ENCODE measurements at regions not wholly inside any gene's neighbourhood (a gene's known extent, or its start where the extent isn't known, plus 50 kb on each side); places are given as distances from the start of the nearest gene placed in this dataset.
"Not testable (repeated sequence)": the region's sequence is repeated elsewhere in the genome, so short reads cannot be mapped to it uniquely, and the experiment has no call there.

GRCh38 chr1:228648647-228649383 is 86.5 kb upstream of the RHOU start:
- Histone ChIP-seq H4K20me1 (ENCODE audit: insufficient read depth, low read depth, low read length) (no peaks in the 10 kb centered on the region), H3K27ac (ENCODE audit: low read length) (no peak overlapping the region), H3K9me2 (replicated peaks; ENCODE audit: insufficient read depth, low read length) (no peaks in the 10 kb centered on the region), H3K4me1 (ENCODE audit: low read length) (peaks cover 6% of the 10 kb centered on the region), H3K4me2 (ENCODE audit: low read depth, low read length, poor library complexity, severe bottlenecking) (no peak overlapping the region), H3K9me3 (ENCODE audit: low read length) (no peaks in the 10 kb centered on the region), H2AFZ (ENCODE audit: low read length) (no peak overlapping the region), H3K27me3 (ENCODE audit: low read length) (no peaks in the 10 kb centered on the region), H3K36me3 (ENCODE audit: insufficient read depth, low read length) (no peaks in the 10 kb centered on the region), H3K4me3 (ENCODE audit: low read length) (no peak overlapping the region), H3K79me2 (ENCODE audit: low read length) (no peaks in the 10 kb centered on the region), H3K9ac (ENCODE audit: low read length) (no peak overlapping the region)
- no peak for DNase-seq

DNA sequence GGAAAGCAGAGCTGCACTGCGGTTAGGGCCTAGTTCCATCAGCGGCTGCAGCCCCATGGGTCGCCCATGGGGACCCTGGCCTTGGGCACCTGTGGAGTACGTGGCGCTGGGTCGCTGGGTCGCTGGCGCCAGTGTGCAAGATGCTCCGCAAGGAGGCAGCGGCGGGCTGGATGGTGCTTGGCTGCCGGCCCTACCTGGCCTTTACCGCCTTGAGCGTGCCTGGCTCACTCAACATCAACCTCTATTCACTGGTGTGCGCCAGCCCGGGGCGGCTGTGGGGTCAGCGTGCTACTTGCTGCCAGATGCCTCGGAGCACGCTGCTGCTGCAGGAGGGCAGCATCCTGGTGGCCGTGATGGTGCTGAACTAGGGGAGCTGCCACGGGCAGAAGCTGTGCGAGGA is 85.1 kb upstream of the RHOU start:
- H3K9me2 ChIP-seq (replicated peaks; ENCODE audit: insufficient read depth, low read length), result no peaks in the 10 kb centered on the region
- H3K9me3 ChIP-seq (ENCODE audit: low read length), result no peaks in the 10 kb centered on the region
- no peaks in the 10 kb centered on the region for H3K36me3 ChIP-seq (ENCODE audit: insufficient read depth, low read length)
- no peak overlapping the region for H2AFZ ChIP-seq (ENCODE audit: low read length)
- DNase-seq, result peak; percentile 23
- H3K27ac ChIP-seq (ENCODE audit: low read length), result no peak overlapping the region
- H3K27me3 ChIP-seq (ENCODE audit: low read length), result no peaks in the 10 kb centered on the region
- H3K4me2 ChIP-seq (ENCODE audit: low read depth, low read length, poor library complexity, severe bottlenecking), result no peak overlapping the region
- no peak overlapping the region for H3K9ac ChIP-seq (ENCODE audit: low read length)
- peaks cover 6% of the 10 kb centered on the region for H3K4me1 ChIP-seq (ENCODE audit: low read length)
- no peaks in the 10 kb centered on the region for H4K20me1 ChIP-seq (ENCODE audit: insufficient read depth, low read depth, low read length)
- no peak overlapping the region for H3K4me3 ChIP-seq (ENCODE audit: low read length)
- H3K79me2 ChIP-seq (ENCODE audit: low read length), result no peaks in the 10 kb centered on the region

- H3K9me3 ChIP-seq (ENCODE audit: low read length), result no peaks in the 10 kb centered on the region
- peak; percentile 34 for DNase-seq
- H3K9me2 ChIP-seq (replicated peaks; ENCODE audit: insufficient read depth, low read length), result no peaks in the 10 kb centered on the region
- peaks cover 6% of the 10 kb centered on the region for H3K4me1 ChIP-seq (ENCODE audit: low read length)
- no peaks in the 10 kb centered on the region for H3K36me3 ChIP-seq (ENCODE audit: insufficient read depth, low read length)
- H4K20me1 ChIP-seq (ENCODE audit: insufficient read depth, low read depth, low read length), result no peaks in the 10 kb centered on the region
- H3K9ac ChIP-seq (ENCODE audit: low read length), result no peak overlapping the region
- no peak overlapping the region for H2AFZ ChIP-seq (ENCODE audit: low read length)
- no peaks in the 10 kb centered on the region for H3K27me3 ChIP-seq (ENCODE audit: low read length)
- no peak overlapping the region for H3K27ac ChIP-seq (ENCODE audit: low read length)
- no peak overlapping the region for H3K4me3 ChIP-seq (ENCODE audit: low read length)
- no peaks in the 10 kb centered on the region for H3K79me2 ChIP-seq (ENCODE audit: low read length)
- H3K4me2 ChIP-seq (ENCODE audit: low read depth, low read length, poor library complexity, severe bottlenecking), result no peak overlapping the region
Observed at GRCh38 chr1:228650946-228651345, 84.3 kb upstream of the RHOU start.

GRCh38 chr1:228652116-228652515 is 83.2 kb upstream of the RHOU start:
- Histone ChIP-seq H3K9me3 (ENCODE audit: low read length) (no peaks in the 10 kb centered on the region), H3K36me3 (ENCODE audit: insufficient read depth, low read length) (no peaks in the 10 kb centered on the region), H3K27me3 (ENCODE audit: low read length) (no peaks in the 10 kb centered on the region), H2AFZ (ENCODE audit: low read length) (no peak overlapping the region), H3K27ac (ENCODE audit: low read length) (no peak overlapping the region), H3K9me2 (replicated peaks; ENCODE audit: insufficient read depth, low read length) (no peaks in the 10 kb centered on the region), H3K79me2 (ENCODE audit: low read length) (no peaks in the 10 kb centered on the region), H3K4me1 (ENCODE audit: low read length) (peaks cover 4% of the 10 kb centered on the region), H3K4me3 (ENCODE audit: low read length) (no peak overlapping the region), H4K20me1 (ENCODE audit: insufficient read depth, low read depth, low read length) (no peaks in the 10 kb centered on the region), H3K4me2 (ENCODE audit: low read depth, low read length, poor library complexity, severe bottlenecking) (no peak overlapping the region), H3K9ac (ENCODE audit: low read length) (no peak overlapping the region)
- no peak for DNase-seq

- not testable (repeated sequence) for H3K9me3 ChIP-seq (ENCODE audit: low read length); H3K4me1 ChIP-seq (ENCODE audit: low read length); H3K9ac ChIP-seq (ENCODE audit: low read length); H2AFZ ChIP-seq (ENCODE audit: low read length); H3K27me3 ChIP-seq (ENCODE audit: low read length); H3K36me3 ChIP-seq (ENCODE audit: insufficient read depth, low read length); H3K79me2 ChIP-seq (ENCODE audit: low read length); H3K4me3 ChIP-seq (ENCODE audit: low read length); H3K27ac ChIP-seq (ENCODE audit: low read length); H3K4me2 ChIP-seq (ENCODE audit: low read depth, low read length, poor library complexity, severe bottlenecking); H4K20me1 ChIP-seq (ENCODE audit: insufficient read depth, low read depth, low read length); H3K9me2 ChIP-seq (replicated peaks; ENCODE audit: insufficient read depth, low read length)
- peak; percentile 31 for DNase-seq
Observed at GRCh38 chr1:228653057-228653456, 82.2 kb upstream of the RHOU start.

GRCh38 chr1:228653748-228654147 is 81.5 kb upstream of the RHOU start:
- H3K27me3 ChIP-seq (ENCODE audit: low read length), result no peaks in the 10 kb centered on the region
- H4K20me1 ChIP-seq (ENCODE audit: insufficient read depth, low read depth, low read length), result no peaks in the 10 kb centered on the region
- no peaks in the 10 kb centered on the region for H3K4me1 ChIP-seq (ENCODE audit: low read length)
- no peaks in the 10 kb centered on the region for H3K79me2 ChIP-seq (ENCODE audit: low read length)
- H3K4me3 ChIP-seq (ENCODE audit: low read length), result no peak overlapping the region
- H3K27ac ChIP-seq (ENCODE audit: low read length), result no peak overlapping the region
- H3K9me2 ChIP-seq (replicated peaks; ENCODE audit: insufficient read depth, low read length), result no peaks in the 10 kb centered on the region
- H3K4me2 ChIP-seq (ENCODE audit: low read depth, low read length, poor library complexity, severe bottlenecking), result no peak overlapping the region
- H3K9ac ChIP-seq (ENCODE audit: low read length), result no peak overlapping the region
- no peak overlapping the region for H2AFZ ChIP-seq (ENCODE audit: low read length)
- DNase-seq, result no peak
- H3K36me3 ChIP-seq (ENCODE audit: insufficient read depth, low read length), result no peaks in the 10 kb centered on the region
- H3K9me3 ChIP-seq (ENCODE audit: low read length), result no peaks in the 10 kb centered on the region

DNA sequence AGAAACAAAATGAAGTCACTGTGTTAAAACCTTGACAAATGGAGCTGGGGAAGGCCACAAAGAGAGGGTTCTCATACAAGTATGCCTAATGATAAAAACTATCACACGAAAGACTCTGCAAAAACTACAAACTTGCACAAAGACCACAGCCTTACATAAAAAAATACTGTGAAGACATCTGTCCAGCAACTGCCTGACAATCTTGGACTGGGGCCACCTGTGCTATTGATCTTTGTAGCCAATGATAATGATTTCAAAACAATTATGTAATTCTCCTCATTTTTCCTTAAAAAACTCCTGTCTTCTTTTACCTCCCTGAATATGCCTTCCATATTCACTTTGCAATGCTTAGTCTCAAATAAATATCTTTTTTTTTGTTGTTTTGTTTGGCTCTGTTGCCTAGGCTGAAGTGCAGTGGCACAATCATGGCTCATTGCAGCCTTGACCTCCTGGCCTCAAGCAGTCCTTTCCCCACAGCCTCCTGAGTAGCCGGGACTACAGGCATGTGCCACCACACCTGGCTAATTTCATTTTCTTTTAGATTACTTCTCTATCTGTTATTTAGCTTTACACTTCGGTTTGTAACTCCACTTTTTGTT is 79.4 kb upstream of the RHOU start:
- H3K4me2 ChIP-seq (ENCODE audit: low read depth, low read length, poor library complexity, severe bottlenecking), result no peak overlapping the region
- H3K27me3 ChIP-seq (ENCODE audit: low read length), result no peaks in the 10 kb centered on the region
- H3K36me3 ChIP-seq (ENCODE audit: insufficient read depth, low read length), result no peaks in the 10 kb centered on the region
- no peak overlapping the region for H2AFZ ChIP-seq (ENCODE audit: low read length)
- no peak overlapping the region for H3K27ac ChIP-seq (ENCODE audit: low read length)
- no peak overlapping the region for H3K4me3 ChIP-seq (ENCODE audit: low read length)
- no peaks in the 10 kb centered on the region for H3K4me1 ChIP-seq (ENCODE audit: low read length)
- no peak overlapping the region for H3K9ac ChIP-seq (ENCODE audit: low read length)
- no peaks in the 10 kb centered on the region for H3K9me3 ChIP-seq (ENCODE audit: low read length)
- H3K9me2 ChIP-seq (replicated peaks; ENCODE audit: insufficient read depth, low read length), result no peaks in the 10 kb centered on the region
- no peaks in the 10 kb centered on the region for H4K20me1 ChIP-seq (ENCODE audit: insufficient read depth, low read depth, low read length)
- peak; percentile 21 for DNase-seq
- no peaks in the 10 kb centered on the region for H3K79me2 ChIP-seq (ENCODE audit: low read length)

GRCh38 chr1:228662007-228662689 is 73.1 kb upstream of the RHOU start:
- H3K4me1 ChIP-seq (ENCODE audit: low read length); H3K79me2 ChIP-seq (ENCODE audit: low read length); H3K36me3 ChIP-seq (ENCODE audit: insufficient read depth, low read length); H3K4me2 ChIP-seq (ENCODE audit: low read depth, low read length, poor library complexity, severe bottlenecking); H3K27ac ChIP-seq (ENCODE audit: low read length); DNase-seq; H4K20me1 ChIP-seq (ENCODE audit: insufficient read depth, low read depth, low read length); H2AFZ ChIP-seq (ENCODE audit: low read length); H3K9me2 ChIP-seq (replicated peaks; ENCODE audit: insufficient read depth, low read length); H3K9ac ChIP-seq (ENCODE audit: low read length); H3K9me3 ChIP-seq (ENCODE audit: low read length); H3K27me3 ChIP-seq (ENCODE audit: low read length); H3K4me3 ChIP-seq (ENCODE audit: low read length): not testable (repeated sequence)
